GM21390 (cell line): ENCODE measurements at regions not wholly inside any gene's neighbourhood (a gene's known extent, or its start where the extent isn't known, plus 50 kb on each side); places are given as distances from the start of the nearest gene placed in this dataset.

Experiments
- ATAC-seq: cut with Tn5 transposase; IDR thresholded peaks from one replicate; pipeline ENCODE4 v1.9.1; 2021; ENCODE audit not compliant: unreplicated experiment

- no peak for ATAC-seq
Measured at GRCh38 chr15:39171944-39172368, 408.9 kb upstream of the THBS1 start.

- ATAC-seq = no peak
Measured at GRCh38 chr15:39172380-39173281, 408.2 kb upstream of the THBS1 start.

- no peak for ATAC-seq
Measured at GRCh38 chr15:39173426-39173825, 407.5 kb upstream of the THBS1 start.

- no peak for ATAC-seq
Measured at GRCh38 chr15:39174332-39174731, 406.5 kb upstream of the THBS1 start.

- ATAC-seq = no peak
Measured at GRCh38 chr15:39176030-39176429, 404.8 kb upstream of the THBS1 start.

- ATAC-seq = no peak
Measured at GRCh38 chr15:39177561-39177960, 403.3 kb upstream of the THBS1 start.

- ATAC-seq = no peak
Measured at GRCh38 chr15:39180030-39180429, 400.8 kb upstream of the THBS1 start.

- no peak for ATAC-seq
Measured at GRCh38 chr15:39180483-39180933, 400.4 kb upstream of the THBS1 start.

- ATAC-seq = no peak
Measured at GRCh38 chr15:39181056-39181747, 399.7 kb upstream of the THBS1 start.

GRCh38 chr15:39181940-39182339 is 398.9 kb upstream of the THBS1 start:
- ATAC-seq = no peak

GRCh38 chr15:39183164-39183881 is 397.6 kb upstream of the THBS1 start:
- ATAC-seq = no peak

- ATAC-seq = no peak
Measured at GRCh38 chr15:39184701-39185390, 396.0 kb upstream of the THBS1 start.

- ATAC-seq = no peak
Measured at GRCh38 chr15:39188314-39188713, 392.6 kb upstream of the THBS1 start.

- no peak for ATAC-seq
Measured at GRCh38 chr15:39188930-39189329, 391.9 kb upstream of the THBS1 start.

- no peak for ATAC-seq
Measured at GRCh38 chr15:39191871-39192291, 389.0 kb upstream of the THBS1 start.

- ATAC-seq = no peak
Measured at GRCh38 chr15:39192351-39192750, 388.5 kb upstream of the THBS1 start.

- no peak for ATAC-seq
Measured at GRCh38 chr15:39192979-39193560, 387.8 kb upstream of the THBS1 start.

- ATAC-seq = no peak
Measured at GRCh38 chr15:39193611-39194010, 387.3 kb upstream of the THBS1 start.

- ATAC-seq = no peak
Measured at GRCh38 chr15:39194106-39194830, 386.6 kb upstream of the THBS1 start.

- ATAC-seq = no peak
Measured at GRCh38 chr15:39195961-39196486, 384.9 kb upstream of the THBS1 start.
